ENCODE measurements at regions not wholly inside any gene's neighbourhood (a gene's known extent, or its start where the extent isn't known, plus 50 kb on each side); places are given as distances from the start of the nearest gene placed in this dataset.

DNA sequence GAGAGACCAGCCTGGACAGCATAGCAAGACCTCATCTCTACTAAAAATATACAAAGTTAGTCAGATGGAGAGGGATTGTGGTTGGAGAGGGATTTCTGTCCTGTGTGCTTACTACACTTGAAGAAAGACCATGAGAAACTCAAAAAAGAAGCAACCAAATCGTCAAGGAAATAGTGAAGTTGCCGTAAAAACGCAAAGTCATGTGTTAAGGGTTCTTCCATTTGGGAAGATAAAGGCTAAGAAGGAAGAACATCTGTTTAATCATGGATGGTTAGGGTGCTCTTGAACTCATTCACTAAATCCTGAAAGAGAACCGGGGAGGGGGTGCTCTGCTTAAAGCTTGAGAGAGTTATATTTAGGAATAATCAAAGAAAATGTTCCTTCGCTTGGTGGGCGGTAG lies 59.8 kb upstream of the KDM7A start:
- TF ChIP-seq, protein P1, sequence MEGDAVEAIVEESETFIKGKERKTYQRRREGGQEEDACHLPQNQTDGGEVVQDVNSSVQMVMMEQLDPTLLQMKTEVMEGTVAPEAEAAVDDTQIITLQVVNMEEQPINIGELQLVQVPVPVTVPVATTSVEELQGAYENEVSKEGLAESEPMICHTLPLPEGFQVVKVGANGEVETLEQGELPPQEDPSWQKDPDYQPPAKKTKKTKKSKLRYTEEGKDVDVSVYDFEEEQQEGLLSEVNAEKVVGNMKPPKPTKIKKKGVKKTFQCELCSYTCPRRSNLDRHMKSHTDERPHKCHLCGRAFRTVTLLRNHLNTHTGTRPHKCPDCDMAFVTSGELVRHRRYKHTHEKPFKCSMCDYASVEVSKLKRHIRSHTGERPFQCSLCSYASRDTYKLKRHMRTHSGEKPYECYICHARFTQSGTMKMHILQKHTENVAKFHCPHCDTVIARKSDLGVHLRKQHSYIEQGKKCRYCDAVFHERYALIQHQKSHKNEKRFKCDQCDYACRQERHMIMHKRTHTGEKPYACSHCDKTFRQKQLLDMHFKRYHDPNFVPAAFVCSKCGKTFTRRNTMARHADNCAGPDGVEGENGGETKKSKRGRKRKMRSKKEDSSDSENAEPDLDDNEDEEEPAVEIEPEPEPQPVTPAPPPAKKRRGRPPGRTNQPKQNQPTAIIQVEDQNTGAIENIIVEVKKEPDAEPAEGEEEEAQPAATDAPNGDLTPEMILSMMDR (conservative IDR thresholded peaks at IDR 0.05 in 1 of 2, IDR thresholded peaks at IDR 0.05 in 1 of 2; ENCODE audit: low read depth in 1 of 2, low read length in 2 of 2): no peak
- no peak for TF ChIP-seq EZH2 (IDR thresholded peaks at IDR 0.05; ENCODE audit: low read length, missing control alignments)
